Pons (tissue), 1 donor: ENCODE measurements at regions not wholly inside any gene's neighbourhood (a gene's known extent, or its start where the extent isn't known, plus 50 kb on each side); places are given as distances from the start of the nearest gene placed in this dataset.
"Not testable (repeated sequence)": the region's sequence is repeated elsewhere in the genome, so short reads cannot be mapped to it uniquely, and the experiment has no call there.

Experiments used
- DNase-seq: peaks from one replicate; pipeline ENCODE4 v3.0.0-alpha.2; 2016; ENCODE audit warnings: low spot score

DNA sequence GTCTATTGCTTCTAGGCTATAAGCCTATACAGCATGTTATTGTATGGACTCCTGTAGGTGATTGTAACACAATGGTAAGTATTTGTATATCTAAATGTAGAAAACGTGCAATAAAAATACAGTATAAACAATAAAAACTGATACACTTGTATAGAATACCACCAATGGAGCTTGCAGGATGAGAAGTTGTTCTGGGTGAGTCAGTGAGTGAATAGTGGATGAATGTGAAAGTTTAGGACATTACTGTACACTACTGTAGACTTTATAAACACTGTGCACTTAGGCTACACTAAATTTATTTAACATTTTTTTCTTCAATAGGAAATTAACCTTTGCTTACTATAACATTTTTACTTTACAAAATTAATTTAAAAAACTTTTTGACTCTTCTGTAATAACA lies 679.2 kb upstream of the ZNF804A start:
- no peak for DNase-seq

- no peak for DNase-seq
Measured at GRCh38 chr2:183919926-183920325, 678.4 kb upstream of the ZNF804A start.

- no peak for DNase-seq
Measured at GRCh38 chr2:183925281-183925680, 673.0 kb upstream of the ZNF804A start.

- DNase-seq: no peak
Measured at GRCh38 chr2:183926433-183926832, 671.9 kb upstream of the ZNF804A start.

DNA sequence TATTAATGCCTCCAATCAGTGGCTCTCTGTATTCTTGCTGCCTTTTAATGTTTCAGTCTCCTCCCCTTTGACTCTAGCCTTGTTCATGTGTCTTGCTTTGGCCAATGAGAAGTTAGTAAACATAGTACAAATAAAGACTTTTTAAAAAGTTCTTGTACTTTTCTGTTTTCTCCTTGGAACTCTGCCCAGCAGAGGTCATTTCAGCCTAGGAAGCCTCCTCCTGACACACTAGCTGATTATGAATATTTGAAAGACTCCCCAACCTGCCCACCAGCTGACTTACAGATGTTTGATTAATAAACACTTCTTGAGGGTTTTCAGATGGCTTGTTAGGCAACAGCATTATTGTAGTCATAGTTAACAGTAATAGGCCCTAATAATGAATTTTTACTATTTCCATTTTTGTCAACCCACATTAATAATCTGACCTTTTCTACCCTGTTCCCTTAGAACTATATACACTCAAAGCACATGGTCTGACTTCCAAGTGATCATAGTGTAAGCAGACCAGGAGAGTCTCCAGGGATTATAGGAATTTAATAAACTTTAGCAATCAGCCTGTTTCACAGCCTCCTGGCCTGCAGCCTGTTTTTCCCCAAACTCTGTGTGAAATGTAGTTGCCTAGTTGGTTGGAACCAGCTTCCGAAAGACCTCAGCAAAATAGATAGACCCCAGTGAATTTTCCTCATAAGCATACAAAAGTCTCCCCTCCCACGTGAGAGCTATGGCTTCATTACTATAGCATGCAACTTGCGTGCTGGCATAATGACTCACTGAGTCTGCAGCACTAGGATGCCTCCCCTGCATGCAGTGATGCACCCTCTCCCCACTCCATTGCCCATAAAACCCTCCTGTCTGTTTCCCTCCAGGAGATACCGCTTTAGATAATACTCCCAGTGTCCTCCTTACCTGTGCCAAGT lies 670.7 kb upstream of the ZNF804A start:
- no peak for DNase-seq

DNA sequence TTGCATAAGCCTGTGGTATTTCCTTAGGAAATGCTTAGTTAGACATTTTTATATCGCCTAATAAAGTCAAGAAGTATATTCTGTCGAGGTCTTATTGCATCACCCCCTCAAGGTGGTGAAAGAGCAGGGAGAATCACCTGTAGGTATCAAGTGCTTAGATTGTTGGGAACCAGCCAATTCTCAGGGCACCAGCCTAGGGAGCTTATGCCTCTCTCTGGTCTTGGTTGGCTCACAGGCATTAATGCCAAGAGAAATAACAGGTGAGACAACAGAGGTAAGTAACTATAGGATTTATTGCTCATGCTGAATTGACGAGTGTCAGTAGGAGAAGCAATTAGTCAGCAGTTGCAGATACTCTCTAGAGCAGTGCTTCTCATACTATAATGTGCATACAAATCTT lies 663.3 kb upstream of the ZNF804A start:
- no peak for DNase-seq

DNA sequence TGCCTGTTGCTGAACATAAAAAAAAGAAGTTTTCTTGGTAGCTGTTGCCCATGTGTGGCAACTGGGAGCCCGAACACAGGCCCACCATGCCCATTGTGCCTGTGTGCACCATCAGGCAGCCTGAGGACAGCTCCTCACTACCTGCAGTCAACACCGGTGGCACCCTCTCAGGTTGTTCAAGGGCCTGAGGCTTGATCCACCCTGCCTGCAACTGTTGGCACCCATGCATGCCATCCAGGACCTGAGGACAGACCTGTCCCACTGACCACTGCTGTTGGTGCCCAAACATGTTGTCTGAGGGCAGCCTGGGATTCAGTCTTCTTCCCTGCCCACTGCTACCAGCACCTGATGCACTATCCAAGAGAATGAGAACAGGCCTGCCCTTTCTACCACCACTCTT lies 661.1 kb upstream of the ZNF804A start:
- no peak for DNase-seq

GRCh38 chr2:183946193-183946592 lies 652.1 kb upstream of the ZNF804A start:
- DNase-seq: no peak

- no peak for DNase-seq
Measured at GRCh38 chr2:183948861-183949260, 649.5 kb upstream of the ZNF804A start.

- DNase-seq: peak; percentile 14
Measured at GRCh38 chr2:183950673-183951072, 647.7 kb upstream of the ZNF804A start.

GRCh38 chr2:183951630-183952029 lies 646.7 kb upstream of the ZNF804A start:
- DNase-seq: no peak

DNA sequence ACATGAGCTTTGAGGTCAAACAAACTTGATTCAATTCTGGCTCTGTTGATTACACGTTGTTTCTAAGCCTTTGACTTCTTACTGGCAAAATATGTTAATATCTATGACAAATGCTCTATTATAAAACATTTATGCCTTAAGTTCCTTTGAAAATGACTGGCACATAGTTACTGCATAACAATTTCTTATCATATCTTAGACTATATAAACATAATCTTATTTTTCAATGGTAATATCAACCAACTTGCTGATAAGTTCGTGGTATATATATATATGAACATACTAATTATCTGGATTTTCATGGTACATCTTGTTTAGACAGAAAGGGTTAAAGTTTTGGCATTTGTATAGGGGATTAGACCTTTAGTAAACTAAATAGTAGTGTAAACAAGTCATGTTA lies 645.6 kb upstream of the ZNF804A start:
- DNase-seq: no peak

DNA sequence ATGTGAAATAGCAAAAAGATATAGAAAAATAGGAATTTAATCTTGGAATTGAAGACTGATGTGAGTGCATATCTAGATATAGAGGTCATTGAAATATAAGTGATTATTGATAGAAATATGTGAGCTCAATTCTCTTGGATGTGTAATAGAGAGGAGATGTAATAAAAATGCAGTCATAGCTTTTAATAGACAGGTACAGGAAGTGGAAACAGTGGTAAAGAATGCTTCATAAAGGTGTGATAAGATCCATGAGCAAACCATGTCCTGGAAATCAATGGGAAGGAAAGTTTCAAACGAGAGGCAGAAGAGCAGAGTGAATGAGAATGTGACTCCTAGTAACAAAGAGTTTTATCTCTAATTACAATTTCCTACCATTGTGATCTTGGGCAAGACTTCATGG lies 634.7 kb upstream of the ZNF804A start:
- DNase-seq: no peak

GRCh38 chr2:183964565-183964964 lies 633.8 kb upstream of the ZNF804A start:
- no peak for DNase-seq

GRCh38 chr2:183967756-183968155 lies 630.6 kb upstream of the ZNF804A start:
- no peak for DNase-seq

DNA sequence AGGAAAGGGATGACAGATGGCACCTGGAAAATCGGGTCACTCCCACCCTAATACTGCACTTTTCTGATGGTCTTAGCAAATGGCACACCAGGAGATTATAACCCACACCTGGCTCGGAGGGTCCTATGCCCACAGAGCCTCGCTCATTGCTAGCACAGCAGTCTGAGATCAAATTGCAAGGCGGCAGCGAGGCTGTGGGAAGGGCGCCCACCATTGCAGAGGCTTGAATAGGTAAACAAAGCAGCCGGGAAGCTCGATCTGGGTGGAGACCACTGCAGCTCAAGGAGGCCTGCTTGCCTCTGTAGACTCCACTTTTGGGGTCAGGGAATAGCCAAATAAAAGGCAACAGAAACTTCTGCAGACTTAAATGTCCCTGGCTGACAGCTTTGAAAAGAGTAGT lies 622.7 kb upstream of the ZNF804A start:
- DNase-seq: not testable (repeated sequence)

- DNase-seq: no peak
Measured at GRCh38 chr2:183984871-183985270, 613.5 kb upstream of the ZNF804A start.

DNA sequence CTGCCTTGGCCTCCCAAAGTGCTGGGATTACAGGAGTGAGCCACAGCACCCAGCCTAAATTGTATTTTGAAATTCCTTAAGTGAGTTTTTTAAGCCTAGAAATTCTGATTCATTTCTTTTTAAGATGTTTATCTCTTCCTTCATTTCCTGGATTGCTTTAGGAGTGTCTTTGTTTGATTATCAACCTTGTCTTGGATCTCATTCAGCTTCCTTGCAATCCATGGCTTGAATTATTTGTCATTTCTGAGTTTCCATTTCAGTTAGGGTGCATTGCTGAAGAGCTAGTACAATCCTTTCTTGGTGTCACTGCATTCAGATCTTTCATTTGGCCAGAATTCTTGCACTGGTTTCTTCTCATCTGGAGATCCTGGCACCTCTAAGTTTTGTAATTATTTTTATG lies 606.4 kb upstream of the ZNF804A start:
- no peak for DNase-seq

DNA sequence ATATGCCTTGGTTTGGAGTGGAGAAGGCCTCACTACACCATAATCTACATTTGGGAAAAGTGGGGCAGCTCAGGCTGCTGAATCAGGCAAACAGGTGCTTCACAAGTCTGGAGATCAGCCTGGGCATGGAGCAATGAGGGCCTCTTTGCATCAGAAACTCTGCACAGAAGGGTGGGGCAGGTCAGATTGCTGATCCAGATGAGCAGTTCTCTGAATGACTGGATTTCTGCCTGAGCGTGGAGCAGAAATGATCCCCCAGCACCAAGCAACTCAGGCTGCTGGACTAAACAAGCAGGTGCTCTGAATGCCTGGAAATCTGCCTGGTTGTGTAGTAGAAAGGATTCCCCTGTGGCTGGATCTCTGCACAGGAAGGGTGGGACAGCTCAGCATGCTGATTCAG lies 605.3 kb upstream of the ZNF804A start:
- no peak for DNase-seq

GRCh38 chr2:183995632-183996031 lies 602.7 kb upstream of the ZNF804A start:
- DNase-seq: peak; percentile 8

- peak; percentile 25 for DNase-seq
Measured at GRCh38 chr2:183996825-183997793, 601.2 kb upstream of the ZNF804A start.

GRCh38 chr2:183998041-183998796 lies 600.1 kb upstream of the ZNF804A start:
- DNase-seq: no peak
